WI38 (cell line): ENCODE measurements at regions not wholly inside any gene's neighbourhood (a gene's known extent, or its start where the extent isn't known, plus 50 kb on each side); places are given as distances from the start of the nearest gene placed in this dataset.

ENCODE experiments used
- H3K4me3 ChIP-seq: 2 replicates; pipeline ENCODE4 v1.5.1; 2011; ENCODE audit warnings: low read depth, mild to moderate bottlenecking, control low read depth, low read length
- TF ChIP-seq, protein P1 (sequence below): IDR thresholded peaks from 2 replicates; pipeline ENCODE4 v1.5.1; 2012; ENCODE audit warnings: low read depth, mild to moderate bottlenecking, control low read depth, low read length

DNA sequence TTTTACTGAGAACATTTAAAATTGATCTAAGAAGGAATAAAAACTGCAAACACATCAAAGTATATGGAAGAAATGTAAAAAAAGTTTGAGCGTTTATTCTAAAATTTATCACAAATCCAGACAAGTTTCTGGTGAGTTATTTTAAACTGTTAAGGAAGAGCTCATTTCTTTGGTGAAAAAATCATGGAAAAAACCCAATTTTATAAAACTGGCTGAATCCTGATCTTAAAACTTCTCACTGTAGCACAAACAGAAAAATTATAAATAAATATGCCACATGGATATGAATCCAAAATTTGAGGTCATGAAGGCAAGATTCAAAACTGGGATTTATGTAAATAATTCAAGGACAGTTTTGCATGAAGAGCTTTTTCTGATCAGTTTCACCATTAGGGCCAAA is 205.1 kb upstream of the RGMA start:
- no peak overlapping the region for H3K4me3 ChIP-seq
- TF ChIP-seq, protein P1, sequence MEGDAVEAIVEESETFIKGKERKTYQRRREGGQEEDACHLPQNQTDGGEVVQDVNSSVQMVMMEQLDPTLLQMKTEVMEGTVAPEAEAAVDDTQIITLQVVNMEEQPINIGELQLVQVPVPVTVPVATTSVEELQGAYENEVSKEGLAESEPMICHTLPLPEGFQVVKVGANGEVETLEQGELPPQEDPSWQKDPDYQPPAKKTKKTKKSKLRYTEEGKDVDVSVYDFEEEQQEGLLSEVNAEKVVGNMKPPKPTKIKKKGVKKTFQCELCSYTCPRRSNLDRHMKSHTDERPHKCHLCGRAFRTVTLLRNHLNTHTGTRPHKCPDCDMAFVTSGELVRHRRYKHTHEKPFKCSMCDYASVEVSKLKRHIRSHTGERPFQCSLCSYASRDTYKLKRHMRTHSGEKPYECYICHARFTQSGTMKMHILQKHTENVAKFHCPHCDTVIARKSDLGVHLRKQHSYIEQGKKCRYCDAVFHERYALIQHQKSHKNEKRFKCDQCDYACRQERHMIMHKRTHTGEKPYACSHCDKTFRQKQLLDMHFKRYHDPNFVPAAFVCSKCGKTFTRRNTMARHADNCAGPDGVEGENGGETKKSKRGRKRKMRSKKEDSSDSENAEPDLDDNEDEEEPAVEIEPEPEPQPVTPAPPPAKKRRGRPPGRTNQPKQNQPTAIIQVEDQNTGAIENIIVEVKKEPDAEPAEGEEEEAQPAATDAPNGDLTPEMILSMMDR: no peak

DNA sequence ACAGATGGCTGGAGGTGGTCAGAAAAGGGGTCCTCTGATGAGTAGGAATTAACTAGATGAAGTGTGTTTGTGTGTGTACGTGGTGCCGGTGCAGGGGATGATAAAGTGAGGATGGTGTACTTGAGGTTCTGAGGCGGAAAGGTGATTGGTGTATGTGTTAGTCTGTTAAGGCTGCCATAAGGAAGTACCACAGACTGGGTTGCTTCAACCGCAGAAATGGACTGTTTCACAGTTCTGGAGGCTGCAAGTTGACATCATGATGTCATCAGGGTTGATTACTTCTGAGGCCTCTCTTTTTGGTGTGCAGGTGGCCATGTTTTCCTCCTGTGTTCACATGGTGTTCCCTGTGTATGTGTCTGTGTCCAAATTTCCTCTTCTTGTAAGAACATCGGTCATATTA is 202.4 kb upstream of the RGMA start:
- no peak overlapping the region for H3K4me3 ChIP-seq
- TF ChIP-seq, protein P1: no peak

DNA sequence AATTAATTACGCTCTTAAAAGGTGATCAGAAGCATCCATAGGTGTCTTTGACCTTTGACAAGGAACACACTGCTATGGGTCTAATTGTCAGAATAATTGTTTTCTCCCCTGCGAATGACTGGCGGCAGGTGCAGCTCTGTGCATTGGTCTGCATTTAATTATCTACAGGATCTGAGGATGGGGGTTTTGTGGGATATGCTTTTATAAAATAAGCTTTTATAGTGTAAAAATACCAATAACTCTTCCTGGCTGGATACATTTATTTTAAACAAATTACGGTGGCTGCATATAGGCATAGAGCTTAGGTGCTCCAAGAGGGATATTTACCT is 201.6 kb upstream of the RGMA start:
- H3K4me3 ChIP-seq: no peak overlapping the region
- TF ChIP-seq, protein P1: no peak

DNA sequence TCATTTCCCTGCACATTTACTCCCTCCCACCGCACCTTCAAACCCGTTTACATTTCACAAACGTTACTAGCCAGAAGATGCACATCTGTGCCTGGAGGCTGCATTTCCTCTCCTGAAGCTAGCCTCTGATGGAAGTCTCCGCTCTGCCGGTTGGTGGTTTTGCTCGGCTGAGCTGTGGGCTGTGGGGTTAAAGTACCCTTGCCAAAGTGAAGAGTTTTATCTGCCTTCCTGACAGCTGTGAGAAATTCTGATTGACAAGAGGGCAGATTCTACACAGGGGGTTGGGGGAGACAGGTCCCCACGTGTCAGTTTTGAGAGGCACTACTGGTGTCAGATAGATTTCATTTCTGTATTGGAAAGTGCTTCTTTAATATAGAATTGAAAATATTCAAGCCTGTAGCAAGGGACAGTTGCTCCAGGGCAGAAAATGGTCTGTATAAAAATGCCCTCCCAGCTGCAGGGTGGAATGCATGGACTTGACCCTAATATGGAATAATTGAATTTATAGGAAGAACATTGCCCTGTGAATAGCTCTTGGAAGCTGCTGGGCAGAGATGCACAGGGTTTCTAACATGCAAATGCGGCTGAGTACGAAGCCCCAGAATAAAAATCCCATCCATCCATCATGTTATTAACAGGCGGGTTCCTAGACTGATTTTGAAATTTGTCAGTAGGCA is 201.1 kb upstream of the RGMA start:
- TF ChIP-seq, protein P1: no peak
- no peak overlapping the region for H3K4me3 ChIP-seq

DNA sequence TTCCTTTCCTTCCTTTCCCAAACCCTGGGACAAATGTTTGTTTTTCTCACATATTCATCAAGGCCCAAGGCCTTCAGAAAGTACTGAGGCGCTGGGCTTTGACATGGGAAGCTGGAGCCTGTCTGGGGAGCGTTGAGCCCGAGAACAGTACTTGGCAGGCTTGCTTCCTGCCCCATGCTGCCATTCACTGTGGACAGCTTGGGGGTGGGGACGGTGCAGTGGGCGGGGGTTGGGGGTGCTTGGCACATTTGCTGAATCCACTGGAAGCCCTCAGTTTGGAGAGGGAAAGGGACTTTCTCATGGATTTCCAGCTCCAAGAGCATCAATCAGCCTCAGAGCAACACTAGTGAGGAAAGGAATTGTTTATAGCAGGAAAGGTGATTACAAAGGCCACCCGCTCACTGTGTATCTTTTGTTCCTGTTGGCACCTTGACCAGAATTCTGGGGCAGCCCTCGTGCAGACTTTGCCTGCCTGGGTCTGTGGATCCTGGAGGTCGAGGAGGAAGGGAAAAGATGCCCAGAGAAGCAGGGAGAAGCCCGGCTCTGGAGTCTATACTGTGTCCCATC is 199.8 kb upstream of the RGMA start:
- no peak overlapping the region for H3K4me3 ChIP-seq
- TF ChIP-seq, protein P1: no peak

DNA sequence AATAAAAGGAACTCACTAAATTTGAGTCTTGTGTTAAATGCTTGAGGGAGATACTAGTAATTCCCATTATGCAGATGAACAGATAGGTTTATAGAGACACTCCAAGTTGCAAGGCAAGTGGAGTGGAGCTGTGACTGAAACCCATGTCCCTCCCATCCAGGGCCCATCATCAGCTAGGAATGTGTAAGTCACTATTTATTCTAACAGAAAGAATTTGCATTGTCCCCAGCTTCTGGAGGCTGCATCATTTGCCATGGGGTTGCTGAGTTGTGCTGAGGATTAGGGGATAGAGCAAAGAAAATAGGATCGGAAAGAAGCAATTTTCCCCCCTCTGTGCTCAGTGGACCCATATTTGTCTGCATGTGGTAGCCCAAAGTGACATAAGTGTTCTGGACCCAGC is 197.4 kb upstream of the RGMA start:
- H3K4me3 ChIP-seq: no peak overlapping the region
- TF ChIP-seq, protein P1: no peak

DNA sequence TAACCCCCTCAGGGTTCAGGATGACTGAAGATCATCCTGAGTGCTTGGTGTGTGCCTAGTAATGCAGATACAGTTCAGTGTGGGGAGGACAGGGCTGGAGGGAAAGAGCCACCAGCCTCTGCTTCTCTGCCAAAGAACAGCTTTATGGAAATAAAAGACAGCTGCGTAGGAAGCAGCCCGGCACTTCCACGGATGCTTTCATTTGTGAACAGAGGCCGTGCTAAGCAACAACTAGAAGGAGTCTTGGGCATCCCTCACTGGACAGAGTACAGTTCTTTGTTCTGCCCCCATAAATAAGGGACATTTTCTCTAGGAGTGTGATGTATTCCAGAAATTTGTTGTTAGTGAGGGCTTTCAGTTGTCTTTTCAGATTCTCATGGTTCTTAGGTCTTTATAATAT is 194.8 kb upstream of the RGMA start:
- H3K4me3 ChIP-seq: no peak overlapping the region
- TF ChIP-seq, protein P1: no peak
